ENCODE measurements at regions not wholly inside any gene's neighbourhood (a gene's known extent, or its start where the extent isn't known, plus 50 kb on each side); places are given as distances from the start of the nearest gene placed in this dataset.

- Mint-ChIP-seq H3K27me3 (peaks cover 2% of the 10 kb centered on the region), H3K27ac (no peak overlapping the region), H3K4me1 (no peaks in the 10 kb centered on the region), H3K4me3 (no peak overlapping the region), H3K9me3 (no peaks in the 10 kb centered on the region), H3K36me3 (ENCODE audit: low read depth) (no peaks in the 10 kb centered on the region)
- ChIA-PET CTCF (no interaction called here), POLR2A (no interaction called here)
- DNase-seq: no peak
Measured at GRCh38 chr3:72332036-72332435, 516.2 kb downstream of the SHQ1 start.

- POLR2A ChIA-PET: no interaction called here
- H3K4me3 Mint-ChIP-seq: no peak overlapping the region
- H3K27me3 Mint-ChIP-seq: peaks cover 2% of the 10 kb centered on the region
- no peaks in the 10 kb centered on the region for H3K9me3 Mint-ChIP-seq
- CTCF ChIA-PET: no interaction called here
- H3K36me3 Mint-ChIP-seq (ENCODE audit: low read depth): no peaks in the 10 kb centered on the region
- no peak for DNase-seq
- no peak overlapping the region for H3K27ac Mint-ChIP-seq
- no peaks in the 10 kb centered on the region for H3K4me1 Mint-ChIP-seq
Measured at GRCh38 chr3:72331076-72331475, 517.2 kb downstream of the SHQ1 start.

GRCh38 chr3:72329354-72329753 lies 518.9 kb downstream of the SHQ1 start:
- no peaks in the 10 kb centered on the region for H3K4me1 Mint-ChIP-seq
- no peaks in the 10 kb centered on the region for H3K9me3 Mint-ChIP-seq
- peaks cover 2% of the 10 kb centered on the region for H3K27me3 Mint-ChIP-seq
- no peak for DNase-seq
- H3K27ac Mint-ChIP-seq: no peak overlapping the region
- ChIA-PET POLR2A (no interaction called here), CTCF (interaction anchor here (0.8 kb wide), 1 partner anchor 416 kb away, joined by 3 read pairs; no protein-coding TSS in a partner anchor)
- no peaks in the 10 kb centered on the region for H3K36me3 Mint-ChIP-seq (ENCODE audit: low read depth)
- no peak overlapping the region for H3K4me3 Mint-ChIP-seq

- H3K27me3 Mint-ChIP-seq: peaks cover 2% of the 10 kb centered on the region
- no peak overlapping the region for H3K27ac Mint-ChIP-seq
- H3K9me3 Mint-ChIP-seq: no peaks in the 10 kb centered on the region
- H3K4me3 Mint-ChIP-seq: no peak overlapping the region
- ChIA-PET POLR2A (no interaction called here), CTCF (interaction anchor here (0.8 kb wide), 1 partner anchor 416 kb away, joined by 3 read pairs; no protein-coding TSS in a partner anchor)
- H3K4me1 Mint-ChIP-seq: no peaks in the 10 kb centered on the region
- DNase-seq: no peak
- H3K36me3 Mint-ChIP-seq (ENCODE audit: low read depth): no peaks in the 10 kb centered on the region
Measured at GRCh38 chr3:72328755-72329277, 519.4 kb downstream of the SHQ1 start.

GRCh38 chr3:72327008-72327407 lies 521.2 kb downstream of the SHQ1 start:
- H3K27me3 Mint-ChIP-seq: peaks cover 2% of the 10 kb centered on the region
- CTCF ChIA-PET: no interaction called here
- no peaks in the 10 kb centered on the region for H3K9me3 Mint-ChIP-seq
- H3K27ac Mint-ChIP-seq: no peak overlapping the region
- no peak overlapping the region for H3K4me3 Mint-ChIP-seq
- H3K4me1 Mint-ChIP-seq: no peaks in the 10 kb centered on the region
- POLR2A ChIA-PET: no interaction called here
- no peak for DNase-seq
- H3K36me3 Mint-ChIP-seq (ENCODE audit: low read depth): no peaks in the 10 kb centered on the region

- H3K27me3 Mint-ChIP-seq: peaks cover 2% of the 10 kb centered on the region
- no peaks in the 10 kb centered on the region for H3K9me3 Mint-ChIP-seq
- ChIA-PET POLR2A (no interaction called here), CTCF (interaction anchor here (1.8 kb wide), 1 partner anchor 14 kb away, joined by 4 read pairs; no protein-coding TSS in a partner anchor)
- DNase-seq: no peak
- no peaks in the 10 kb centered on the region for H3K4me1 Mint-ChIP-seq
- no peaks in the 10 kb centered on the region for H3K36me3 Mint-ChIP-seq (ENCODE audit: low read depth)
- H3K27ac Mint-ChIP-seq: no peak overlapping the region
- no peak overlapping the region for H3K4me3 Mint-ChIP-seq
Measured at GRCh38 chr3:72324253-72324811, 523.9 kb downstream of the SHQ1 start.

GRCh38 chr3:72323773-72324172 lies 524.5 kb downstream of the SHQ1 start:
- Mint-ChIP-seq H3K27me3 (peaks cover 2% of the 10 kb centered on the region), H3K27ac (no peak overlapping the region), H3K4me3 (no peak overlapping the region), H3K4me1 (no peaks in the 10 kb centered on the region), H3K9me3 (no peaks in the 10 kb centered on the region), H3K36me3 (ENCODE audit: low read depth) (no peaks in the 10 kb centered on the region)
- DNase-seq: no peak
- ChIA-PET CTCF (interaction anchor here (1.8 kb wide), 2 partner anchors 12 to 13 kb away, joined by 4 read pairs; no protein-coding TSS in a partner anchor), POLR2A (no interaction called here)

GRCh38 chr3:72322264-72322976 lies 525.8 kb downstream of the SHQ1 start:
- H3K4me3 Mint-ChIP-seq: no peak overlapping the region
- DNase-seq: no peak
- no peaks in the 10 kb centered on the region for H3K36me3 Mint-ChIP-seq (ENCODE audit: low read depth)
- ChIA-PET CTCF (interaction anchor here (1.7 to 1.8 kb wide), 3 partner anchors 11 to 13 kb away, joined by 4 to 7 read pairs (median 4); no protein-coding TSS in a partner anchor), POLR2A (no interaction called here)
- H3K27me3 Mint-ChIP-seq: no peaks in the 10 kb centered on the region
- H3K4me1 Mint-ChIP-seq: no peaks in the 10 kb centered on the region
- H3K27ac Mint-ChIP-seq: no peak overlapping the region
- no peaks in the 10 kb centered on the region for H3K9me3 Mint-ChIP-seq

GRCh38 chr3:72320955-72321303 lies 527.3 kb downstream of the SHQ1 start:
- H3K4me1 Mint-ChIP-seq: no peaks in the 10 kb centered on the region
- H3K27me3 Mint-ChIP-seq: no peaks in the 10 kb centered on the region
- ChIA-PET POLR2A (no interaction called here), CTCF (interaction anchor here (1.7 kb wide), 1 partner anchor 13 kb away, joined by 7 read pairs; no protein-coding TSS in a partner anchor)
- no peaks in the 10 kb centered on the region for H3K9me3 Mint-ChIP-seq
- no peaks in the 10 kb centered on the region for H3K36me3 Mint-ChIP-seq (ENCODE audit: low read depth)
- H3K4me3 Mint-ChIP-seq: no peak overlapping the region
- no peak for DNase-seq
- no peak overlapping the region for H3K27ac Mint-ChIP-seq

GRCh38 chr3:72320095-72320954 lies 527.9 kb downstream of the SHQ1 start:
- H3K9me3 Mint-ChIP-seq: no peaks in the 10 kb centered on the region
- no peak overlapping the region for H3K27ac Mint-ChIP-seq
- H3K4me3 Mint-ChIP-seq: no peak overlapping the region
- POLR2A ChIA-PET: no interaction called here
- H3K27me3 Mint-ChIP-seq: no peaks in the 10 kb centered on the region
- no peaks in the 10 kb centered on the region for H3K4me1 Mint-ChIP-seq
- no peak for DNase-seq
- H3K36me3 Mint-ChIP-seq (ENCODE audit: low read depth): no peaks in the 10 kb centered on the region
- CTCF ChIA-PET: interaction anchor here (1.7 kb wide), 1 partner anchor 13 kb away, joined by 7 read pairs; no protein-coding TSS in a partner anchor

- CTCF ChIA-PET: interaction anchor here (1.1 kb wide), 1 partner anchor 17 kb away, joined by 3 read pairs; no protein-coding TSS in a partner anchor
- no peaks in the 10 kb centered on the region for H3K4me1 Mint-ChIP-seq
- H3K27ac Mint-ChIP-seq: no peak overlapping the region
Measured at GRCh38 chr3:72319194-72320094, 528.8 kb downstream of the SHQ1 start.

GRCh38 chr3:72318504-72319193 lies 529.6 kb downstream of the SHQ1 start:
- no peak overlapping the region for H3K27ac Mint-ChIP-seq
- no peaks in the 10 kb centered on the region for H3K36me3 Mint-ChIP-seq (ENCODE audit: low read depth)
- ChIA-PET POLR2A (no interaction called here), CTCF (interaction anchor here (1.1 to 2.3 kb wide), 2 partner anchors 11 to 16 kb away, joined by 3 to 6 read pairs; no protein-coding TSS in a partner anchor)
- H3K4me1 Mint-ChIP-seq: no peaks in the 10 kb centered on the region
- no peaks in the 10 kb centered on the region for H3K27me3 Mint-ChIP-seq
- H3K9me3 Mint-ChIP-seq: no peaks in the 10 kb centered on the region
- no peak for DNase-seq
- H3K4me3 Mint-ChIP-seq: no peak overlapping the region

More at GRCh38 chr3:72319194-72320094, 528.8 kb downstream of the SHQ1 start:
- POLR2A ChIA-PET: no interaction called here
- H3K27me3 Mint-ChIP-seq: no peaks in the 10 kb centered on the region
- no peaks in the 10 kb centered on the region for H3K36me3 Mint-ChIP-seq (ENCODE audit: low read depth)
- no peak for DNase-seq
- H3K4me3 Mint-ChIP-seq: no peak overlapping the region
- H3K9me3 Mint-ChIP-seq: no peaks in the 10 kb centered on the region
